ENCODE measurements at regions not wholly inside any gene's neighbourhood (a gene's known extent, or its start where the extent isn't known, plus 50 kb on each side); places are given as distances from the start of the nearest gene placed in this dataset.

- no peak for DNase-seq
- no peak for TF ChIP-seq CTCF (IDR thresholded peaks at IDR 0.05)
- no peak for TF ChIP-seq POLR2A (IDR thresholded peaks at IDR 0.05)
- TF ChIP-seq EP300 (IDR thresholded peaks at IDR 0.05; ENCODE audit: low read depth) = no peak
- TF ChIP-seq POLR2AphosphoS5 (IDR thresholded peaks at IDR 0.05) = no peak
- Histone ChIP-seq H3K27ac (no peak overlapping the region), H3K4me3 (no peak overlapping the region), H3K9me3 (no peaks in the 10 kb centered on the region), H3K27me3 (no peaks in the 10 kb centered on the region), H3K4me1 (no peaks in the 10 kb centered on the region), H3K36me3 (no peaks in the 10 kb centered on the region)
- intact Hi-C loops (cut with DNase I; ENCODE audit: low total_unique reads) (no loop called here), in situ Hi-C loops (cut with MboI; ENCODE audit: low pct_ligation_motif_present in 1 of 4, low pct_unique_long_range_greater_than_20kb in 1 of 4, low sequenced_read_pairs in 3 of 4) (no loop called here)
Measured at GRCh38 chr18:44396550-44396949, 284.1 kb upstream of the SETBP1 start.

GRCh38 chr18:44409071-44409470 lies 271.6 kb upstream of the SETBP1 start:
- no peak overlapping the region for H3K4me3 ChIP-seq
- in situ Hi-C loops (cut with MboI; ENCODE audit: low pct_ligation_motif_present in 1 of 4, low pct_unique_long_range_greater_than_20kb in 1 of 4, low sequenced_read_pairs in 3 of 4) (no loop called here), intact Hi-C loops (cut with DNase I; ENCODE audit: low total_unique reads) (no loop called here)
- H3K4me1 ChIP-seq = no peaks in the 10 kb centered on the region
- H3K27me3 ChIP-seq = no peaks in the 10 kb centered on the region
- no peak for DNase-seq
- H3K27ac ChIP-seq = no peak overlapping the region
- no peaks in the 10 kb centered on the region for H3K9me3 ChIP-seq
- H3K36me3 ChIP-seq = no peaks in the 10 kb centered on the region
- TF ChIP-seq POLR2A (IDR thresholded peaks at IDR 0.05) (no peak), POLR2AphosphoS5 (IDR thresholded peaks at IDR 0.05) (no peak)

GRCh38 chr18:44409515-44409914 lies 271.2 kb upstream of the SETBP1 start:
- H3K4me3 ChIP-seq = no peak overlapping the region
- H3K9me3 ChIP-seq = no peaks in the 10 kb centered on the region
- TF ChIP-seq EP300 (IDR thresholded peaks at IDR 0.05; ENCODE audit: low read depth) = no peak
- TF ChIP-seq POLR2A (IDR thresholded peaks at IDR 0.05) = no peak
- no peak for TF ChIP-seq POLR2AphosphoS5 (IDR thresholded peaks at IDR 0.05)
- TF ChIP-seq CTCF (IDR thresholded peaks at IDR 0.05) = no peak
- no peaks in the 10 kb centered on the region for H3K36me3 ChIP-seq
- WGBS, 2 donors (ENCODE audit: low coverage in 1 of 2) = 40 to 71% methylated on average over 1 of the region's 1 CpG
- in situ Hi-C loops (cut with MboI; ENCODE audit: low pct_ligation_motif_present in 1 of 4, low pct_unique_long_range_greater_than_20kb in 1 of 4, low sequenced_read_pairs in 3 of 4) (no loop called here), intact Hi-C loops (cut with DNase I; ENCODE audit: low total_unique reads) (no loop called here)
- no peak for DNase-seq
- H3K4me1 ChIP-seq = no peaks in the 10 kb centered on the region
- H3K27me3 ChIP-seq = no peaks in the 10 kb centered on the region
- H3K27ac ChIP-seq = no peak overlapping the region

GRCh38 chr18:44410740-44411139 lies 269.9 kb upstream of the SETBP1 start:
- Histone ChIP-seq H3K4me1 (no peaks in the 10 kb centered on the region), H3K4me3 (no peak overlapping the region), H3K36me3 (no peaks in the 10 kb centered on the region), H3K27me3 (no peaks in the 10 kb centered on the region), H3K9me3 (no peaks in the 10 kb centered on the region), H3K27ac (no peak overlapping the region)
- no peak for DNase-seq
- no peak for TF ChIP-seq CTCF (IDR thresholded peaks at IDR 0.05)
- no peak for TF ChIP-seq EP300 (IDR thresholded peaks at IDR 0.05; ENCODE audit: low read depth)
- TF ChIP-seq POLR2AphosphoS5 (IDR thresholded peaks at IDR 0.05) = no peak
- no peak for TF ChIP-seq POLR2A (IDR thresholded peaks at IDR 0.05)
- intact Hi-C loops (cut with DNase I; ENCODE audit: low total_unique reads) = no loop called here
- in situ Hi-C loops (cut with MboI; ENCODE audit: low pct_ligation_motif_present in 1 of 4, low pct_unique_long_range_greater_than_20kb in 1 of 4, low sequenced_read_pairs in 3 of 4) = no loop called here

GRCh38 chr18:44411262-44411905 lies 269.3 kb upstream of the SETBP1 start:
- H3K9me3 ChIP-seq = no peaks in the 10 kb centered on the region
- DNase-seq = no peak
- no peak overlapping the region for H3K27ac ChIP-seq
- H3K4me3 ChIP-seq = no peak overlapping the region
- in situ Hi-C loops (cut with MboI; ENCODE audit: low pct_ligation_motif_present in 1 of 4, low pct_unique_long_range_greater_than_20kb in 1 of 4, low sequenced_read_pairs in 3 of 4) = no loop called here
- intact Hi-C loops (cut with DNase I; ENCODE audit: low total_unique reads) = no loop called here
- no peaks in the 10 kb centered on the region for H3K36me3 ChIP-seq
- no peaks in the 10 kb centered on the region for H3K4me1 ChIP-seq
- TF ChIP-seq CTCF (IDR thresholded peaks at IDR 0.05) = no peak
- TF ChIP-seq POLR2AphosphoS5 (IDR thresholded peaks at IDR 0.05) = no peak
- no peak for TF ChIP-seq POLR2A (IDR thresholded peaks at IDR 0.05)
- no peak for TF ChIP-seq EP300 (IDR thresholded peaks at IDR 0.05; ENCODE audit: low read depth)
- H3K27me3 ChIP-seq = no peaks in the 10 kb centered on the region

Measured in transverse colon (tissue), 4 donors.